Spleen (tissue), 11 donors: ENCODE measurements at regions not wholly inside any gene's neighbourhood (a gene's known extent, or its start where the extent isn't known, plus 50 kb on each side); places are given as distances from the start of the nearest gene placed in this dataset.

Source experiments
- DNase-seq: peaks from one replicate; pipeline ENCODE4 v3.0.0-alpha.2; 2020
- H3K27ac ChIP-seq, 8 donors: fragments of 200-600 bp; sonication (generic) in 7 of 8; 1 replicate in 4 of 8; 2 replicates in 4 of 8; pipeline versions ENCODE4 v1.5.0 to v1.8.0; 2016 to 2021; ENCODE audit warnings: inconsistent platforms in 4 of 8, mild to moderate bottlenecking in 4 of 8, moderate library complexity in 1 of 8
- H3K27me3 ChIP-seq, 7 donors: fragments of 200-600 bp; sonication (generic) in 6 of 7; replicated peaks in 1 of 7; 1 replicate in 4 of 7; 2 replicates in 3 of 7; pipeline versions ENCODE4 v1.5.0 to v1.8.0; 2016 to 2021; ENCODE audit warnings: inconsistent platforms in 3 of 7, mild to moderate bottlenecking in 1 of 7
- H3K36me3 ChIP-seq, 6 donors: fragments of 200-600 bp; sonication (generic) in 5 of 6; 1 replicate in 4 of 6; 2 replicates in 2 of 6; pipeline versions ENCODE4 v1.5.0 to v1.8.0; 2016 to 2021; ENCODE audit warnings: inconsistent platforms in 2 of 6
- H3K4me1 ChIP-seq, 6 donors: fragments of 200-600 bp; sonication (generic) in 5 of 6; 1 replicate in 3 of 6; 2 replicates in 3 of 6; pipeline versions ENCODE4 v1.5.0 to v1.8.0; 2016 to 2021; ENCODE audit warnings: inconsistent platforms in 3 of 6
- H3K4me3 ChIP-seq, 8 donors: fragments of 200-600 bp; sonication (generic) in 7 of 8; 1 replicate in 4 of 8; 2 replicates in 4 of 8; pipeline versions ENCODE4 v1.5.0 to v1.8.0; 2016 to 2021; ENCODE audit warnings: inconsistent platforms in 4 of 8, mild to moderate bottlenecking in 4 of 8, moderate library complexity in 2 of 8
- H3K9me3 ChIP-seq, 8 donors: fragments of 200-600 bp; sonication (generic) in 7 of 8; 1 replicate in 4 of 8; 2 replicates in 4 of 8; pipeline versions ENCODE4 v1.5.0 to v1.8.0; 2016 to 2021; ENCODE audit warnings: inconsistent platforms in 4 of 8
- POLR2A ChIP-seq, 3 donors: fragments of 450-650 bp; IDR thresholded peaks; one replicate each; pipeline ENCODE4 v1.5.1; 2017; ENCODE audit warnings: antibody characterized with exemption in 3 of 3, mild to moderate bottlenecking in 1 of 3
- POLR2AphosphoS5 ChIP-seq, 3 donors: sonication (generic); formaldehyde crosslinking; IDR thresholded peaks; one replicate each; pipeline ENCODE4 v1.5.1; 2017; ENCODE audit warnings: antibody characterized with exemption in 3 of 3
- WGBS, 5 donors: extraction: QIAGEN DNeasy Blood & Tissue Kit in 3 of 5; methylation state at CpG; one replicate each; pipeline versions ENCODE4 v1.1.5 to v1.1.7; 2013 to 2018; 5-methylcytosine and 5-hydroxymethylcytosine counted together
- intact Hi-C: fragments of 100-400 bp; cut with DNase I; formaldehyde crosslinking; loops from one replicate; pipeline ENCODE4 v1.15.0; 2023; ENCODE audit warnings: low total_unique reads
- TF ChIP-seq, protein P1 (sequence below), 11 experiments: fragments of 200-600 bp in 7 of 11; fragments of 450-650 bp in 4 of 11; sonication (generic) in 4 of 11; IDR thresholded peaks in 8 of 11; conservative IDR thresholded peaks in 3 of 11; 1 replicate in 7 of 11; 2 replicates in 4 of 11; pipeline versions ENCODE4 v1.4.0 to v1.8.0; 2016 to 2021; ENCODE audit warnings: antibody characterized with exemption in 11 of 11, inconsistent platforms in 4 of 11, mild to moderate bottlenecking in 1 of 11
- donor health status: healthy with polysubstance abuse.
- donor health status: DM: no; HTN: no; CAD: no; lungs with moderate emphysema.
- donor health status: DM: no; HTN: no; CAD: no.
- donor health status: Bipolar disorder and iron deficiency.
- donor health status: healthy.
- donor health status: DM: no; HTN: no; CAD: no.
- donor health status: DM: yes; HTN: yes; CAD: no.

DNA sequence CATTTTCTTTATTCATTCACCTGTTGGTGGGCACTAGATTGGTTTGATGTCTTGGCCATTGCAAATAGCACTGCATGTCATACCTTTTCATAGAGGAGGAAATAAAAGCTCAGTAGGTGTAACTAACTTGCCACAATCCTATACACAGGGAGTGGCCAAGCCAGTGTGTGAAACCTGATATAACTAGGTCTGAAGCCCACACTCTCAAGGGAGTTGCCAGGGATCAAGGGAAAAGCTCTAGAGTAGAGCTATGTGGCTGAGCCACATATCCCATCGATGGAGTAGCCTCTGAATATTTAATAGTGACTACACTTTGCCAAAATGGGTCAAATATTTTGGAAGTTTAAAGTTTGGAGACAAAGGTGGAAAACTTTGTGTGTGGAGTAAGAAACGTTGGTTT is 66.1 kb upstream of the TSHZ3 start:
- Histone ChIP-seq H3K27ac (no peak overlapping the region), H3K4me3 (no peak overlapping the region), H3K9me3 (no peaks in the 10 kb centered on the region), H3K4me1 (no peaks in the 10 kb centered on the region), H3K36me3 (no peaks in the 10 kb centered on the region), H3K27me3 (peaks cover 0 to 6% (median 0%) of the 10 kb centered on the region in 7 donors)
- no peak for TF ChIP-seq POLR2A (IDR thresholded peaks at IDR 0.05)
- WGBS, 5 donors = 56 to 82% (median 63%) methylated on average over 2 of the region's 2 CpGs
- intact Hi-C loops = no loop called here
- DNase-seq = no peak

DNA sequence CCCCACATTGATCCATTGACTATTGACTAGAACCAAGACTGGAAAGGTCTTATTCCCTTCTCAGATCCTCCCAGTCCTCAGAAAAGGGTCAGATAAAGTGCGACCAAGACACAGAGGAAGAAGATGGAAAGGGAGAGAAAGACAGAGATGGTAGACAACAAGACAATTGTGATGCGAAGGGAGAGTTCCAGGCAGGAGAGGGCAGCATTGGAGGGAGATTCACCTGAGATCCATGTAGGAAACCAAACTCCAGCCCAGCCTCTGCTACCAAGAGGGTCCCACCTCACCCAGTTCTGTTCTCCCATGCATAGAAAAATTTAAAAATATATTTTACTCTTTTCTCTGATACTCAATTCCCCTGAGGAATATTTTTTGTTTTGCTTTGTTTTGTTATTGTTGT is 67.3 kb upstream of the TSHZ3 start:
- no peaks in the 10 kb centered on the region for H3K36me3 ChIP-seq
- DNase-seq = no peak
- no peaks in the 10 kb centered on the region for H3K9me3 ChIP-seq
- TF ChIP-seq POLR2A (IDR thresholded peaks at IDR 0.05) (no peak), POLR2AphosphoS5 (IDR thresholded peaks at IDR 0.05) (no peak)
- TF ChIP-seq, protein P1, sequence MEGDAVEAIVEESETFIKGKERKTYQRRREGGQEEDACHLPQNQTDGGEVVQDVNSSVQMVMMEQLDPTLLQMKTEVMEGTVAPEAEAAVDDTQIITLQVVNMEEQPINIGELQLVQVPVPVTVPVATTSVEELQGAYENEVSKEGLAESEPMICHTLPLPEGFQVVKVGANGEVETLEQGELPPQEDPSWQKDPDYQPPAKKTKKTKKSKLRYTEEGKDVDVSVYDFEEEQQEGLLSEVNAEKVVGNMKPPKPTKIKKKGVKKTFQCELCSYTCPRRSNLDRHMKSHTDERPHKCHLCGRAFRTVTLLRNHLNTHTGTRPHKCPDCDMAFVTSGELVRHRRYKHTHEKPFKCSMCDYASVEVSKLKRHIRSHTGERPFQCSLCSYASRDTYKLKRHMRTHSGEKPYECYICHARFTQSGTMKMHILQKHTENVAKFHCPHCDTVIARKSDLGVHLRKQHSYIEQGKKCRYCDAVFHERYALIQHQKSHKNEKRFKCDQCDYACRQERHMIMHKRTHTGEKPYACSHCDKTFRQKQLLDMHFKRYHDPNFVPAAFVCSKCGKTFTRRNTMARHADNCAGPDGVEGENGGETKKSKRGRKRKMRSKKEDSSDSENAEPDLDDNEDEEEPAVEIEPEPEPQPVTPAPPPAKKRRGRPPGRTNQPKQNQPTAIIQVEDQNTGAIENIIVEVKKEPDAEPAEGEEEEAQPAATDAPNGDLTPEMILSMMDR (IDR thresholded peaks at IDR 0.05 in 8 of 11, conservative IDR thresholded peaks at IDR 0.05 in 3 of 11) = no peak
- no peak overlapping the region for H3K27ac ChIP-seq
- H3K27me3 ChIP-seq = peaks cover 0 to 6% (median 0%) of the 10 kb centered on the region in 7 donors
- intact Hi-C loops = no loop called here
- H3K4me3 ChIP-seq = no peak overlapping the region
- 79 to 97% (median 89%) methylated on average over 2 of the region's 2 CpGs for WGBS, 5 donors
- no peaks in the 10 kb centered on the region for H3K4me1 ChIP-seq

GRCh38 chr19:31418055-31418454 is 68.8 kb upstream of the TSHZ3 start:
- H3K27me3 ChIP-seq = peaks cover 0 to 6% (median 0%) of the 10 kb centered on the region in 7 donors
- TF ChIP-seq POLR2A (IDR thresholded peaks at IDR 0.05) (no peak), POLR2AphosphoS5 (IDR thresholded peaks at IDR 0.05) (no peak)
- TF ChIP-seq, protein P1 (IDR thresholded peaks at IDR 0.05 in 8 of 11, conservative IDR thresholded peaks at IDR 0.05 in 3 of 11) = no peak
- H3K4me1 ChIP-seq = no peaks in the 10 kb centered on the region
- no peaks in the 10 kb centered on the region for H3K9me3 ChIP-seq
- no peaks in the 10 kb centered on the region for H3K36me3 ChIP-seq
- DNase-seq = no peak
- H3K27ac ChIP-seq = no peak overlapping the region
- WGBS, 5 donors = 44 to 64% (median 52%) methylated on average over 6 of the region's 6 CpGs
- no peak overlapping the region for H3K4me3 ChIP-seq
- intact Hi-C loops = no loop called here

- Histone ChIP-seq H3K4me1 (no peaks in the 10 kb centered on the region), H3K4me3 (no peak overlapping the region), H3K27me3 (peaks cover 0 to 6% (median 0%) of the 10 kb centered on the region in 7 donors), H3K9me3 (no peaks in the 10 kb centered on the region), H3K36me3 (no peaks in the 10 kb centered on the region), H3K27ac (no peak overlapping the region)
- intact Hi-C loops = no loop called here
- no peak for DNase-seq
- WGBS, 5 donors = 48 to 56% (median 51%) methylated on average over 7 to 8 of the region's 8 CpGs
- TF ChIP-seq, protein P1 (IDR thresholded peaks at IDR 0.05 in 8 of 11, conservative IDR thresholded peaks at IDR 0.05 in 3 of 11) = no peak
- TF ChIP-seq POLR2AphosphoS5 (IDR thresholded peaks at IDR 0.05) (no peak), POLR2A (IDR thresholded peaks at IDR 0.05) (no peak)
Observed at GRCh38 chr19:31418692-31419430, 69.6 kb upstream of the TSHZ3 start.
